Epithelial cell of proximal tubule (primary cell): ENCODE measurements at regions not wholly inside any gene's neighbourhood (a gene's known extent, or its start where the extent isn't known, plus 50 kb on each side); places are given as distances from the start of the nearest gene placed in this dataset.
"Not testable (repeated sequence)": the region's sequence is repeated elsewhere in the genome, so short reads cannot be mapped to it uniquely, and the experiment has no call there.

Experiments used
- DNase-seq: peaks from one replicate; pipeline ENCODE4 v3.0.0-alpha.2; 2011; ENCODE audit warnings: low read depth
- H3K4me3 ChIP-seq: 2 replicates; pipeline ENCODE4 v1.5.1; 2011; ENCODE audit warnings: low read depth, mild to moderate bottlenecking, low read length
- CTCF ChIP-seq: conservative IDR thresholded peaks from 2 replicates; pipeline ENCODE4 v1.5.1; 2012; ENCODE audit warnings: low read depth, mild to moderate bottlenecking, low read length

GRCh38 chr11:92168936-92169335 lies 55.7 kb upstream of the FAT3 start:
- no peak for DNase-seq
- H3K4me3 ChIP-seq: no peak overlapping the region
- TF ChIP-seq CTCF: no peak

GRCh38 chr11:92167571-92167970 lies 57.0 kb upstream of the FAT3 start:
- no peak for DNase-seq
- no peak overlapping the region for H3K4me3 ChIP-seq
- no peak for TF ChIP-seq CTCF

GRCh38 chr11:92166335-92166734 lies 58.3 kb upstream of the FAT3 start:
- TF ChIP-seq CTCF: no peak
- no peak overlapping the region for H3K4me3 ChIP-seq
- no peak for DNase-seq

- no peak for DNase-seq
- H3K4me3 ChIP-seq: no peak overlapping the region
- TF ChIP-seq CTCF: no peak
Observed at GRCh38 chr11:92163879-92164278, 60.7 kb upstream of the FAT3 start.

- no peak for TF ChIP-seq CTCF
- no peak overlapping the region for H3K4me3 ChIP-seq
- no peak for DNase-seq
Observed at GRCh38 chr11:92162776-92163175, 61.8 kb upstream of the FAT3 start.

GRCh38 chr11:92159931-92160330 lies 64.7 kb upstream of the FAT3 start:
- TF ChIP-seq CTCF: no peak
- no peak overlapping the region for H3K4me3 ChIP-seq
- no peak for DNase-seq

- not testable (repeated sequence) for DNase-seq, H3K4me3 ChIP-seq
Observed at GRCh38 chr11:92157390-92157789, 67.2 kb upstream of the FAT3 start.

- no peak for DNase-seq
- no peak for TF ChIP-seq CTCF
- no peak overlapping the region for H3K4me3 ChIP-seq
Observed at GRCh38 chr11:92154611-92155010, 70.0 kb upstream of the FAT3 start.
